Karpas-422 (cell line): ENCODE measurements at regions not wholly inside any gene's neighbourhood (a gene's known extent, or its start where the extent isn't known, plus 50 kb on each side); places are given as distances from the start of the nearest gene placed in this dataset.

Source experiments
- DNase-seq: peaks from one replicate; pipeline ENCODE4 v3.0.0-alpha.2; 2015
- H2AFZ ChIP-seq: fragments of 200-600 bp; sonication (generic); 2 replicates; pipeline ENCODE4 v1.6.1; 2014; ENCODE audit warnings: antibody characterized with exemption, low read length, mixed read lengths
- H3K27ac ChIP-seq: fragments of 200-600 bp; sonication (generic); 2 replicates; pipeline ENCODE4 v1.5.1; 2014; ENCODE audit warnings: mild to moderate bottlenecking, low read length, moderate library complexity
- H3K27me3 ChIP-seq: fragments of 200-600 bp; sonication (generic); 2 replicates; pipeline ENCODE4 v1.6.1; 2014; ENCODE audit warnings: low read length, mixed read lengths
- H3K36me3 ChIP-seq: fragments of 200-600 bp; sonication (generic); 2 replicates; pipeline ENCODE4 v1.6.1; 2014; ENCODE audit warnings: low read length, mixed read lengths; ENCODE audit not compliant: insufficient read depth
- H3K4me1 ChIP-seq: fragments of 200-600 bp; sonication (generic); 2 replicates; pipeline ENCODE4 v1.6.1; 2014; ENCODE audit warnings: mild to moderate bottlenecking, low read length, mixed read lengths
- H3K4me2 ChIP-seq: fragments of 200-600 bp; sonication (generic); 2 replicates; pipeline ENCODE4 v1.6.1; 2014; ENCODE audit warnings: low read length, low read depth, mild to moderate bottlenecking; ENCODE audit not compliant: poor library complexity, severe bottlenecking
- H3K4me3 ChIP-seq: fragments of 200-600 bp; sonication (generic); 2 replicates; pipeline ENCODE4 v1.5.1; 2014; ENCODE audit warnings: mild to moderate bottlenecking, antibody characterized with exemption, low read length, mixed read lengths
- H3K79me2 ChIP-seq: fragments of 200-600 bp; sonication (generic); 2 replicates; pipeline ENCODE4 v1.6.1; 2014; ENCODE audit warnings: mild to moderate bottlenecking, low read length, mixed read lengths
- H3K9ac ChIP-seq: fragments of 200-600 bp; sonication (generic); 2 replicates; pipeline ENCODE4 v1.6.0; 2014; ENCODE audit warnings: low read length
- H3K9me2 ChIP-seq: fragments of 200-600 bp; sonication (generic), shearing (Covaris generic); replicated peaks from 2 replicates; pipeline ENCODE4 v1.6.0; 2014; ENCODE audit warnings: mild to moderate bottlenecking, low read length, moderate library complexity; ENCODE audit not compliant: insufficient read depth
- H3K9me3 ChIP-seq: fragments of 300-700, 200-600 bp; sonication (generic); 2 replicates; pipeline ENCODE4 v1.6.1; 2014; ENCODE audit warnings: low read length, mixed read lengths
- H4K20me1 ChIP-seq: fragments of 200-600 bp; sonication (generic); 2 replicates; pipeline ENCODE4 v1.6.1; 2014; ENCODE audit warnings: mild to moderate bottlenecking, antibody characterized with exemption, low read length, low read depth; ENCODE audit not compliant: insufficient read depth

- Histone ChIP-seq H3K4me3 (no peak overlapping the region), H3K9me3 (no peaks in the 10 kb centered on the region), H3K27me3 (no peaks in the 10 kb centered on the region), H3K4me1 (no peaks in the 10 kb centered on the region), H4K20me1 (no peaks in the 10 kb centered on the region), H3K36me3 (no peaks in the 10 kb centered on the region), H3K9ac (no peak overlapping the region), H2AFZ (no peak overlapping the region), H3K27ac (no peak overlapping the region), H3K79me2 (no peaks in the 10 kb centered on the region), H3K9me2 (no peaks in the 10 kb centered on the region), H3K4me2 (no peak overlapping the region)
- no peak for DNase-seq
Measured at GRCh38 chr11:13885083-13885482, 77.4 kb upstream of the SPON1 start.

DNA sequence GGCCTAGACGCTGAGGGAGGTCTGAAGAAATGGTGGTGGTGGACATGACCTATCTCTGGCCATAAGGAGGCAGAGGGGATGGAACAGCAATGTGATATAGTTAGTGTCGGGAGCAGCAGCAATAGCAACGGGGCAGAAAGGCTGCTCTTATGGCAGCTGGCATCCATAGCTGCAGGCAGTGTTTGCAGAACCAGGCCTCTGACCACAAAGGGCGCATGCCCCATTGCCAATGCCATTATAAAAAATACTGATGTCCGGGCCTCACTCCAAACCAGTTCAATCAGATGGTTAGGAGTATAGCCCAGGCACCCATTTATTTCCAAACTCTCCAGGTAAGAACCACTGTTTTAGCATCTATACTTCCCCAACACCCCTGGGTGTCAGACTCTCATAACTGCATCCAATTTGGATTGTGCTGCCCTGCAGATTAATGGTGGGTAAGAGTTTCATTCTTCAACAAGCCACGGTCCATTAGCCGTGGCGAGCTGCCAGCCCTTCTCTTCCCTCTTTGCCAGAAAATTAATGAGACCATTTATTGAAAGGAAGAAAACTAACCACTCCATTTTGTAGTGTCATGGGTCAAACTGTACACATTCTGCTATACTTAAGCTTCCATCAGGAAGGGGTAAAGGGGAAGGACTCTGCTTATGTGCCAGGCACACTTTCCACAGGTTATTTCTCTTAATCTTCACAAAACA, 72.8 kb upstream of the SPON1 start:
- Histone ChIP-seq H3K4me2 (no peak overlapping the region), H3K27me3 (no peaks in the 10 kb centered on the region), H3K9ac (no peak overlapping the region), H3K4me3 (no peak overlapping the region), H3K9me3 (no peaks in the 10 kb centered on the region), H3K9me2 (no peaks in the 10 kb centered on the region), H2AFZ (no peak overlapping the region), H3K4me1 (peaks cover 7% of the 10 kb centered on the region), H3K79me2 (no peaks in the 10 kb centered on the region), H3K27ac (no peak overlapping the region), H4K20me1 (no peaks in the 10 kb centered on the region), H3K36me3 (no peaks in the 10 kb centered on the region)
- no peak for DNase-seq

DNA sequence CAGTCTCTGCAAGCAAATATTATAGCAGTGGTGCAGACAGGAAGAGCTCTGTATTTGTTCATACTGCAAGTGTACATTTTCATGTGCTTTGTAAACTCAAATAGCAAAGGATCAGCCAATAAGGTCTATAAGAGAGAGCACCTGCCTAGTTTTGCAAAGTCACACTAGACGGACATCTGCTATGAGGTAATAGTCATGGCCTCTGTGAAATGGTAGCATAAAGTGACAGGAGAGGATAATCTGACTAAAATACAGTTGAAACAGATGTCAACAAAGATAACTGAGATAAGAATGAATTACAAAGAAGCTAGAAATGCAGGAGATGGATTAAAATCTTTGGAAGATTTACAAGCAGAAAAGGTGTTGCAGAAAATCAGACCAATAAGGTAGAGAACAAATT, 70.6 kb upstream of the SPON1 start:
- Histone ChIP-seq H3K27ac (no peak overlapping the region), H3K9me2 (no peaks in the 10 kb centered on the region), H3K4me3 (no peak overlapping the region), H3K4me2 (no peak overlapping the region), H3K9me3 (no peaks in the 10 kb centered on the region), H2AFZ (no peak overlapping the region), H3K36me3 (no peaks in the 10 kb centered on the region), H3K4me1 (peaks cover 7% of the 10 kb centered on the region), H3K79me2 (no peaks in the 10 kb centered on the region), H4K20me1 (no peaks in the 10 kb centered on the region), H3K9ac (no peak overlapping the region), H3K27me3 (no peaks in the 10 kb centered on the region)
- no peak for DNase-seq

GRCh38 chr11:13896175-13896980, 66.1 kb upstream of the SPON1 start:
- Histone ChIP-seq H3K9me3 (no peaks in the 10 kb centered on the region), H2AFZ (no peak overlapping the region), H3K36me3 (no peaks in the 10 kb centered on the region), H3K27me3 (no peaks in the 10 kb centered on the region), H4K20me1 (no peaks in the 10 kb centered on the region), H3K4me2 (no peak overlapping the region), H3K9me2 (no peaks in the 10 kb centered on the region), H3K79me2 (no peaks in the 10 kb centered on the region), H3K9ac (no peak overlapping the region), H3K27ac (no peak overlapping the region), H3K4me1 (no peaks in the 10 kb centered on the region), H3K4me3 (no peak overlapping the region)
- DNase-seq, result no peak

GRCh38 chr11:13896981-13897353, 65.6 kb upstream of the SPON1 start:
- H4K20me1 ChIP-seq, result no peaks in the 10 kb centered on the region
- H3K4me1 ChIP-seq, result no peaks in the 10 kb centered on the region
- no peak overlapping the region for H3K27ac ChIP-seq
- no peaks in the 10 kb centered on the region for H3K9me3 ChIP-seq
- no peak overlapping the region for H3K4me3 ChIP-seq
- H3K9ac ChIP-seq, result no peak overlapping the region
- no peak overlapping the region for H2AFZ ChIP-seq
- H3K9me2 ChIP-seq, result no peaks in the 10 kb centered on the region
- no peak for DNase-seq
- H3K4me2 ChIP-seq, result no peak overlapping the region
- no peaks in the 10 kb centered on the region for H3K36me3 ChIP-seq
- H3K79me2 ChIP-seq, result no peaks in the 10 kb centered on the region
- no peaks in the 10 kb centered on the region for H3K27me3 ChIP-seq

- Histone ChIP-seq H2AFZ (no peak overlapping the region), H3K4me1 (no peaks in the 10 kb centered on the region), H3K4me2 (no peak overlapping the region), H3K9me2 (no peaks in the 10 kb centered on the region), H3K27me3 (no peaks in the 10 kb centered on the region), H3K79me2 (no peaks in the 10 kb centered on the region), H3K9me3 (no peaks in the 10 kb centered on the region), H3K9ac (no peak overlapping the region), H3K4me3 (no peak overlapping the region), H4K20me1 (no peaks in the 10 kb centered on the region), H3K36me3 (no peaks in the 10 kb centered on the region), H3K27ac (no peak overlapping the region)
- DNase-seq, result no peak
Measured at GRCh38 chr11:13897646-13898276, 64.8 kb upstream of the SPON1 start.

DNA sequence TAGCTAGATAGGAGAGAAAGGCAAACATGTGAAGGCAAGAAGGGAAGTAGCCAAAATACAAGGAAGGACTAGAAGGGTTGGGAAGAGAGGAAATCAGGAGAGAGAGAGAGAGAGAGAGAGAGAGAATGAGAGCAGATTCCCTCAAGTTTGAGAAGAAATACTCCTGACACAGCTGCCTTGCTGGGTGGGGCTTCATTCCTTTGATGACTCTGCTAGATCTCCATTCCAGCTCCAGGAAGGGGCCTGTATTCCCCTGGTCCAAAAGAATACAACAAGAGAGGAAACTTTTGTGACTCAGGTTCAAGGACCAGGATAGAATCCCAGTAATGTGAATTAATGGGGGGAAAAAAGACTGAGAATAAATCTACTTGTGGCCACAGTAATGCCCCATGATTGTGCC, 62.9 kb upstream of the SPON1 start:
- Histone ChIP-seq H3K79me2 (no peaks in the 10 kb centered on the region), H3K4me3 (no peak overlapping the region), H3K4me2 (no peak overlapping the region), H2AFZ (no peak overlapping the region), H3K27me3 (no peaks in the 10 kb centered on the region), H3K9me2 (no peaks in the 10 kb centered on the region), H3K9me3 (no peaks in the 10 kb centered on the region), H3K9ac (no peak overlapping the region), H3K27ac (no peak overlapping the region), H4K20me1 (no peaks in the 10 kb centered on the region), H3K4me1 (no peaks in the 10 kb centered on the region), H3K36me3 (no peaks in the 10 kb centered on the region)
- DNase-seq, result no peak

GRCh38 chr11:13902523-13902922, 60.0 kb upstream of the SPON1 start:
- no peak overlapping the region for H3K4me3 ChIP-seq
- no peak overlapping the region for H3K9ac ChIP-seq
- no peaks in the 10 kb centered on the region for H3K36me3 ChIP-seq
- no peaks in the 10 kb centered on the region for H3K79me2 ChIP-seq
- H3K4me2 ChIP-seq, result no peak overlapping the region
- H3K9me2 ChIP-seq, result no peaks in the 10 kb centered on the region
- H4K20me1 ChIP-seq, result no peaks in the 10 kb centered on the region
- H3K27ac ChIP-seq, result no peak overlapping the region
- H3K27me3 ChIP-seq, result no peaks in the 10 kb centered on the region
- H3K9me3 ChIP-seq, result no peaks in the 10 kb centered on the region
- H2AFZ ChIP-seq, result no peak overlapping the region
- H3K4me1 ChIP-seq, result no peaks in the 10 kb centered on the region
- no peak for DNase-seq
